Mucosa of descending colon (tissue), 3 donors: ENCODE measurements at regions not wholly inside any gene's neighbourhood (a gene's known extent, or its start where the extent isn't known, plus 50 kb on each side); places are given as distances from the start of the nearest gene placed in this dataset.

Experiments used
- ATAC-seq: fragments of 200-7000 bp; cut with Tn5 transposase; one replicate; pipeline ENCODE4 v1.9.1; 2020; ENCODE audit warnings: mild to moderate bottlenecking, moderate library complexity
- DNase-seq, 3 donors: peaks; one replicate each; pipeline ENCODE4 v3.0.0-alpha.2; 2020
- H3K36me3 ChIP-seq: fragments of 200-600 bp; one replicate; pipeline ENCODE4 v1.8.0; 2021; ENCODE audit warnings: low read depth, mild to moderate bottlenecking
- H3K4me1 ChIP-seq: fragments of 200-600 bp; one replicate; pipeline ENCODE4 v1.8.0; 2021; ENCODE audit warnings: low read depth, mild to moderate bottlenecking
- H3K4me3 ChIP-seq: fragments of 200-600 bp; one replicate; pipeline ENCODE4 v1.8.0; 2021; ENCODE audit warnings: mild to moderate bottlenecking
- H3K9me3 ChIP-seq: fragments of 200-600 bp; one replicate; pipeline ENCODE4 v1.8.0; 2021; ENCODE audit warnings: mild to moderate bottlenecking
- CTCF ChIP-seq: fragments of 200-600 bp; IDR thresholded peaks from one replicate; pipeline ENCODE4 v1.8.0; 2022; ENCODE audit warnings: antibody characterized with exemption, mild to moderate bottlenecking
- intact Hi-C, 2 donors: fragments of 100-400 bp; cut with DNase I in 1 of 2; cut with micrococcal nuclease in 1 of 2; formaldehyde crosslinking; loops; one replicate each; pipeline versions ENCODE4 v1.11.0 to v1.11.1; 2022; cut with DNase I, micrococcal nuclease
- donor health status: DM: no; HTN: no; CAD: no; lungs with moderate emphysema.
- donor health status: DM: no; HTN: no; CAD: no.
- donor health status: DM: no; HTN: yes; CAD: no.

- intact Hi-C loops, result no loop called here
- no peak for TF ChIP-seq CTCF
- Histone ChIP-seq H3K4me1 (no peaks in the 10 kb centered on the region), H3K4me3 (no peak overlapping the region), H3K9me3 (no peaks in the 10 kb centered on the region), H3K36me3 (no peaks in the 10 kb centered on the region)
- ATAC-seq (no peak), DNase-seq (no peak)
Measured at GRCh38 chr17:71037386-71037785, 868.1 kb downstream of the KCNJ2 start.

- Histone ChIP-seq H3K9me3 (no peaks in the 10 kb centered on the region), H3K36me3 (no peaks in the 10 kb centered on the region), H3K4me3 (no peak overlapping the region), H3K4me1 (no peaks in the 10 kb centered on the region)
- no peak for DNase-seq
- ATAC-seq, result no peak
- no peak for TF ChIP-seq CTCF
- intact Hi-C loops, result no loop called here
Measured at GRCh38 chr17:71039391-71039790, 870.1 kb downstream of the KCNJ2 start.

GRCh38 chr17:71052971-71053370 is 883.6 kb downstream of the KCNJ2 start:
- no peak for DNase-seq
- Histone ChIP-seq H3K4me3 (no peak overlapping the region), H3K36me3 (no peaks in the 10 kb centered on the region), H3K4me1 (peaks cover 1% of the 10 kb centered on the region), H3K9me3 (no peaks in the 10 kb centered on the region)
- no peak for TF ChIP-seq CTCF
- no peak for ATAC-seq
- intact Hi-C loops, result no loop called here

GRCh38 chr17:71055128-71055527 is 885.8 kb downstream of the KCNJ2 start:
- intact Hi-C loops, result no loop called here
- H3K9me3 ChIP-seq, result no peaks in the 10 kb centered on the region
- DNase-seq, result no peak

GRCh38 chr17:71057448-71057847 is 888.1 kb downstream of the KCNJ2 start:
- ATAC-seq, result no peak
- no peak for DNase-seq
- H3K4me3 ChIP-seq, result no peak overlapping the region
- no peaks in the 10 kb centered on the region for H3K9me3 ChIP-seq
- no peak for TF ChIP-seq CTCF
- no peaks in the 10 kb centered on the region for H3K36me3 ChIP-seq
- intact Hi-C loops, result no loop called here
- peaks cover 3% of the 10 kb centered on the region for H3K4me1 ChIP-seq

More at GRCh38 chr17:71055128-71055527, 885.8 kb downstream of the KCNJ2 start:
- no peak overlapping the region for H3K4me3 ChIP-seq
- no peak for ATAC-seq
- no peak for TF ChIP-seq CTCF
- no peaks in the 10 kb centered on the region for H3K36me3 ChIP-seq
- peaks cover 3% of the 10 kb centered on the region for H3K4me1 ChIP-seq

GRCh38 chr17:71057938-71058337 is 888.6 kb downstream of the KCNJ2 start:
- Histone ChIP-seq H3K9me3 (no peaks in the 10 kb centered on the region), H3K4me1 (peaks cover 3% of the 10 kb centered on the region), H3K36me3 (no peaks in the 10 kb centered on the region), H3K4me3 (no peak overlapping the region)
- intact Hi-C loops, result no loop called here
- no peak for TF ChIP-seq CTCF
- ATAC-seq, result no peak
- no peak for DNase-seq
